OCI-LY1 (cell line): ENCODE measurements at regions not wholly inside any gene's neighbourhood (a gene's known extent, or its start where the extent isn't known, plus 50 kb on each side); places are given as distances from the start of the nearest gene placed in this dataset.

Experiments used
- H2AFZ ChIP-seq: fragments of 200-600 bp; sonication (generic), shearing (Covaris generic); 2 replicates; pipeline ENCODE4 v1.6.0; 2014; ENCODE audit warnings: antibody characterized with exemption, mild to moderate bottlenecking, low read length
- H3F3A ChIP-seq: fragments of 200-600 bp; sonication (generic), shearing (Covaris generic); 2 replicates; pipeline ENCODE4 v1.6.0; 2014; ENCODE audit warnings: mild to moderate bottlenecking, antibody characterized with exemption, low read length, moderate library complexity; ENCODE audit not compliant: insufficient read depth
- H3K27ac ChIP-seq: fragments of 200-600 bp; sonication (generic); 2 replicates; pipeline ENCODE4 v1.5.1; 2014; ENCODE audit warnings: low read length, mixed run types, mild to moderate bottlenecking, low read depth; ENCODE audit not compliant: poor library complexity, severe bottlenecking
- H3K27me3 ChIP-seq: fragments of 200-600 bp; sonication (generic); 2 replicates; pipeline ENCODE4 v1.6.0; 2014; ENCODE audit warnings: antibody characterized with exemption, mild to moderate bottlenecking, low read length, moderate library complexity; ENCODE audit not compliant: insufficient read depth
- H3K36me3 ChIP-seq: fragments of 200-600 bp; sonication (generic); 2 replicates; pipeline ENCODE4 v1.6.1; 2014; ENCODE audit warnings: mild to moderate bottlenecking, antibody characterized with exemption, low read length, moderate library complexity, mixed read lengths; ENCODE audit not compliant: insufficient read depth
- H3K4me1 ChIP-seq: fragments of 200-600 bp; sonication (generic); 2 replicates; pipeline ENCODE4 v1.5.1; 2014; ENCODE audit warnings: mild to moderate bottlenecking, low read length, moderate library complexity; ENCODE audit not compliant: insufficient read depth, severe bottlenecking
- H3K4me2 ChIP-seq: fragments of 200-600 bp; sonication (generic), shearing (Covaris generic); 2 replicates; pipeline ENCODE4 v1.6.1; 2014; ENCODE audit warnings: low read length
- H3K4me3 ChIP-seq: fragments of 200-600 bp; sonication (generic); 2 replicates; pipeline ENCODE4 v1.5.1; 2014; ENCODE audit warnings: low read length, low read depth, mild to moderate bottlenecking, mixed read lengths; ENCODE audit not compliant: poor library complexity, severe bottlenecking
- H3K79me2 ChIP-seq: fragments of 200-600 bp; shearing (Covaris generic); 2 replicates; pipeline ENCODE4 v1.6.1; 2016; ENCODE audit warnings: mixed run types, low read length, mixed read lengths; ENCODE audit not compliant: insufficient read depth
- H3K9ac ChIP-seq: fragments of 200-600 bp; sonication (generic), shearing (Covaris generic); 2 replicates; pipeline ENCODE4 v1.6.1; 2014; ENCODE audit warnings: mild to moderate bottlenecking, low read length, mixed read lengths
- H3K9me2 ChIP-seq: fragments of 200-600 bp; sonication (generic), shearing (Covaris generic); 2 replicates; pipeline ENCODE4 v1.6.1; 2014; ENCODE audit warnings: low read depth, mild to moderate bottlenecking, low read length, mixed read lengths
- H3K9me3 ChIP-seq: fragments of 200-600 bp; shearing (Covaris generic); 2 replicates; pipeline ENCODE4 v1.6.1; 2014; ENCODE audit warnings: low read length, mixed read lengths
- H4K20me1 ChIP-seq: fragments of 200-600 bp; sonication (generic), shearing (Covaris generic); 2 replicates; pipeline ENCODE4 v1.6.0; 2016; ENCODE audit warnings: mild to moderate bottlenecking, low read length; ENCODE audit not compliant: insufficient read depth
- EZH2 ChIP-seq: fragments of 200-600 bp; sonication (generic), shearing (Covaris generic); IDR thresholded peaks from 2 replicates; pipeline ENCODE4 v1.8.0; 2017; ENCODE audit warnings: borderline replicate concordance, mixed run types, mild to moderate bottlenecking, antibody characterized with exemption, low read length, moderate library complexity, mixed read lengths
- TF ChIP-seq, protein P1 (sequence below): fragments of 200-600 bp; sonication (generic), shearing (Covaris generic); IDR thresholded peaks from 2 replicates; pipeline ENCODE4 v1.5.1; 2017; ENCODE audit warnings: mild to moderate bottlenecking, antibody characterized with exemption, low read length, moderate library complexity, mixed read lengths

DNA sequence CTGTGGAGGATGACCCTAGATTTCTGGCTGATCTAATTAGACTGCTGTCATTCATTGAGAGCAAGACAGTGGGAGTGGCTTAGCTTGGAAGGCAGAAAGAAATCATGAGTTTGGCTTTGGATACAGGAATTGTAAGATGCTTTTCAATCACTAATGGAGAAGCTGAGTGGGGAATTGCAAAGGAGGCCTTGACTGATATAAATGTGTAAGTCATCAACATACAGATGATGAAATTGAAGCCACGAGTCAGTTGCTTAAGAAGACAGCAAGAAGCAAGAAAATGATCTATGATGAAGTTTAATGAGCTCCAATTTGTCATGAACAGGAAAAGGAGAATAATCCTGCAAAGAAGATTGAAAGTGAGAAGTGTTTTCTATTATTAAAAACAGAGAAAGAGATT lies 136.7 kb upstream of the C1QTNF7 start:
- no peak for TF ChIP-seq EZH2
- TF ChIP-seq, protein P1, sequence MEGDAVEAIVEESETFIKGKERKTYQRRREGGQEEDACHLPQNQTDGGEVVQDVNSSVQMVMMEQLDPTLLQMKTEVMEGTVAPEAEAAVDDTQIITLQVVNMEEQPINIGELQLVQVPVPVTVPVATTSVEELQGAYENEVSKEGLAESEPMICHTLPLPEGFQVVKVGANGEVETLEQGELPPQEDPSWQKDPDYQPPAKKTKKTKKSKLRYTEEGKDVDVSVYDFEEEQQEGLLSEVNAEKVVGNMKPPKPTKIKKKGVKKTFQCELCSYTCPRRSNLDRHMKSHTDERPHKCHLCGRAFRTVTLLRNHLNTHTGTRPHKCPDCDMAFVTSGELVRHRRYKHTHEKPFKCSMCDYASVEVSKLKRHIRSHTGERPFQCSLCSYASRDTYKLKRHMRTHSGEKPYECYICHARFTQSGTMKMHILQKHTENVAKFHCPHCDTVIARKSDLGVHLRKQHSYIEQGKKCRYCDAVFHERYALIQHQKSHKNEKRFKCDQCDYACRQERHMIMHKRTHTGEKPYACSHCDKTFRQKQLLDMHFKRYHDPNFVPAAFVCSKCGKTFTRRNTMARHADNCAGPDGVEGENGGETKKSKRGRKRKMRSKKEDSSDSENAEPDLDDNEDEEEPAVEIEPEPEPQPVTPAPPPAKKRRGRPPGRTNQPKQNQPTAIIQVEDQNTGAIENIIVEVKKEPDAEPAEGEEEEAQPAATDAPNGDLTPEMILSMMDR, result no peak
- Histone ChIP-seq H3K27ac (no peak overlapping the region), H3K36me3 (no peaks in the 10 kb centered on the region), H2AFZ (no peak overlapping the region), H3K27me3 (no peaks in the 10 kb centered on the region), H3F3A (no peaks in the 10 kb centered on the region), H3K9ac (no peak overlapping the region), H4K20me1 (no peaks in the 10 kb centered on the region), H3K4me3 (no peak overlapping the region), H3K4me1 (no peaks in the 10 kb centered on the region), H3K9me3 (no peaks in the 10 kb centered on the region), H3K79me2 (no peaks in the 10 kb centered on the region), H3K9me2 (no peaks in the 10 kb centered on the region), H3K4me2 (no peak overlapping the region)

DNA sequence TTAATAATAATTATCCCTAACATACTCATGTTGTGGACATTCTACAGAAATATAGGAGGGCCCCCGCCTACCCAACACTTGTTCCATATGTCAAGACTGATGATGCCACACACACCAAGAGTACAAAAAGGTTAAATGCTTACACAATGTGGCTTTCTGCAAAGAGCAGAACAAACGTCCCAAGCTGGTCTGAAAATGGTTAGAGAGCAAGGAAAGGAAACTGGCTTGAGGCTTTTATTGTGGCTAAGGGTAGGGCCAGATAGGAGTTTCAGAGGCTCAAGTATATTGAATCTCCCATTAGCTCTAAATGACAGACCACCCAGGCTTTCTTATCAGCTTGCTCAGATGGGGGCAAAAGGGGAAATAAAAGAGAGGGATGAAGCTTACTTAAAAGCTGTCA lies 134.1 kb upstream of the C1QTNF7 start:
- Histone ChIP-seq H3K27me3 (no peaks in the 10 kb centered on the region), H3K4me2 (no peak overlapping the region), H3K4me1 (no peaks in the 10 kb centered on the region), H3F3A (no peaks in the 10 kb centered on the region), H3K9me3 (no peaks in the 10 kb centered on the region), H3K36me3 (no peaks in the 10 kb centered on the region), H3K9ac (no peak overlapping the region), H3K27ac (no peak overlapping the region), H3K9me2 (no peaks in the 10 kb centered on the region), H3K4me3 (no peak overlapping the region), H2AFZ (no peak overlapping the region), H4K20me1 (no peaks in the 10 kb centered on the region), H3K79me2 (no peaks in the 10 kb centered on the region)
- TF ChIP-seq, protein P1, result no peak

DNA sequence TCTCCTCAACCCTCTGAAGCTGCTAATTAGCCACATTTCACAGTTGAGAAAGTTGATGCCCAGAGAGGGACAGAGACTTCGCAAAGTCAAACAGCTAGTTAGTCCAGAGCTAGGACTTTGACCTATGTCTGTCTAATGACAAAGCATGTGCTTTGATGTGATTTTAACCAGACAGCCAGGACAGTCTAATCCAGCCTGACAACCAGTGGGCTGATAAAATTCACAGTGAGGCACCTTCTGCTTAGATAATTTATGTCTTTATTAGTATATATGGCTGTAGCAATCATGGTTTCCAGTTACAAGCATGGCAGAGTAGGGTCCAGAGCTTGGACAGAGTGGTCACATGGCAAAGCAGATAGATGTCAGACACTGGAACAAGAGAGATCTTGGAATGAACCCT lies 133.6 kb upstream of the C1QTNF7 start:
- H3K27me3 ChIP-seq, result no peaks in the 10 kb centered on the region
- no peaks in the 10 kb centered on the region for H4K20me1 ChIP-seq
- no peak overlapping the region for H3K4me3 ChIP-seq
- no peaks in the 10 kb centered on the region for H3K9me2 ChIP-seq
- H3K36me3 ChIP-seq, result no peaks in the 10 kb centered on the region
- no peak overlapping the region for H3K9ac ChIP-seq
- no peak overlapping the region for H2AFZ ChIP-seq
- H3F3A ChIP-seq, result no peaks in the 10 kb centered on the region
- H3K79me2 ChIP-seq, result no peaks in the 10 kb centered on the region
- no peaks in the 10 kb centered on the region for H3K4me1 ChIP-seq
- no peak overlapping the region for H3K27ac ChIP-seq
- TF ChIP-seq, protein P1, result no peak
- no peak for TF ChIP-seq EZH2
- H3K9me3 ChIP-seq, result no peaks in the 10 kb centered on the region
- H3K4me2 ChIP-seq, result no peak overlapping the region
